GM19468 (cell line): ENCODE measurements at regions not wholly inside any gene's neighbourhood (a gene's known extent, or its start where the extent isn't known, plus 50 kb on each side); places are given as distances from the start of the nearest gene placed in this dataset.

Experiments
- ATAC-seq: cut with Tn5 transposase; IDR thresholded peaks from one replicate; pipeline ENCODE4 v1.9.1; 2021; ENCODE audit warnings: mild to moderate bottlenecking, moderate library complexity, moderate number of reproducible peaks; ENCODE audit not compliant: unreplicated experiment; ENCODE audit errors: extremely low read depth

GRCh38 chr1:38624336-38625039, 235.1 kb downstream of the RRAGC start:
- ATAC-seq, result no peak

GRCh38 chr1:38623529-38623928, 236.0 kb downstream of the RRAGC start:
- no peak for ATAC-seq

GRCh38 chr1:38622197-38622596, 237.4 kb downstream of the RRAGC start:
- ATAC-seq, result no peak

- no peak for ATAC-seq
Observed at GRCh38 chr1:38616846-38617245, 242.7 kb downstream of the RRAGC start.

- ATAC-seq, result no peak
Observed at GRCh38 chr1:38615680-38616079, 243.9 kb downstream of the RRAGC start.

- ATAC-seq, result no peak
Observed at GRCh38 chr1:38614861-38615260, 244.7 kb downstream of the RRAGC start.

- ATAC-seq, result no peak
Observed at GRCh38 chr1:38613996-38614395, 245.6 kb downstream of the RRAGC start.

GRCh38 chr1:38612951-38613350, 246.6 kb downstream of the RRAGC start:
- ATAC-seq, result no peak

GRCh38 chr1:38611664-38612211, 247.8 kb downstream of the RRAGC start:
- no peak for ATAC-seq

- ATAC-seq, result no peak
Observed at GRCh38 chr1:38609166-38610025, 250.2 kb downstream of the RRAGC start.

GRCh38 chr1:38608202-38608864, 251.2 kb downstream of the RRAGC start:
- ATAC-seq, result no peak

GRCh38 chr1:38607526-38607925, 252.0 kb downstream of the RRAGC start:
- no peak for ATAC-seq

GRCh38 chr1:38605063-38605462, 254.5 kb downstream of the RRAGC start:
- no peak for ATAC-seq

- no peak for ATAC-seq
Observed at GRCh38 chr1:38603907-38604306, 255.7 kb downstream of the RRAGC start.

GRCh38 chr1:38600905-38601304, 258.7 kb downstream of the RRAGC start:
- no peak for ATAC-seq

- ATAC-seq, result no peak
Observed at GRCh38 chr1:38600286-38600685, 259.3 kb downstream of the RRAGC start.

GRCh38 chr1:38598118-38598517, 261.5 kb downstream of the RRAGC start:
- no peak for ATAC-seq

- no peak for ATAC-seq
Observed at GRCh38 chr1:38589036-38589435, 270.5 kb downstream of the RRAGC start.

- no peak for ATAC-seq
Observed at GRCh38 chr1:38587766-38588165, 271.8 kb downstream of the RRAGC start.

GRCh38 chr1:38586993-38587646, 272.5 kb downstream of the RRAGC start:
- no peak for ATAC-seq
